ENCODE measurements at regions not wholly inside any gene's neighbourhood (a gene's known extent, or its start where the extent isn't known, plus 50 kb on each side); places are given as distances from the start of the nearest gene placed in this dataset.

DNA sequence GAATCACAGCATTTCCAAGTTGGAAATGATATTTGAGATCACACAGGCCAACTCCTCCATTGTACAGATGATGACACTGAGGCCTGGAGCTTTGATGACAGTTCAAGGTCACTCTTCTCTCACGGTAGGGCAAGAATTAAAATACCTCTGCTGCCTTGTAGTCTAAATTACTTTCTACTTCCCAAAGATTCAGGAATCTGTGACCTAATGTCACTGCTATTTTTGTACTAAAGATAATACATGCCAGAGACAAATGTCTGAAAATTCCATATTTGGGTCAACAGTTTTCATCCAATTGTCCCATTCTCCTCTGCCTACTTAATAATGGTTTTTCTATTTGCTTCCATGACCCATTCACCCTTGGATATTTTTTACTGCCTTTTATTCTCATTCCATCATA lies 160.0 kb downstream of the SOD2 start:
- Histone ChIP-seq H3K4me3 (no peak overlapping the region), H3K27me3 (no peaks in the 10 kb centered on the region)
- TF ChIP-seq, protein P1, sequence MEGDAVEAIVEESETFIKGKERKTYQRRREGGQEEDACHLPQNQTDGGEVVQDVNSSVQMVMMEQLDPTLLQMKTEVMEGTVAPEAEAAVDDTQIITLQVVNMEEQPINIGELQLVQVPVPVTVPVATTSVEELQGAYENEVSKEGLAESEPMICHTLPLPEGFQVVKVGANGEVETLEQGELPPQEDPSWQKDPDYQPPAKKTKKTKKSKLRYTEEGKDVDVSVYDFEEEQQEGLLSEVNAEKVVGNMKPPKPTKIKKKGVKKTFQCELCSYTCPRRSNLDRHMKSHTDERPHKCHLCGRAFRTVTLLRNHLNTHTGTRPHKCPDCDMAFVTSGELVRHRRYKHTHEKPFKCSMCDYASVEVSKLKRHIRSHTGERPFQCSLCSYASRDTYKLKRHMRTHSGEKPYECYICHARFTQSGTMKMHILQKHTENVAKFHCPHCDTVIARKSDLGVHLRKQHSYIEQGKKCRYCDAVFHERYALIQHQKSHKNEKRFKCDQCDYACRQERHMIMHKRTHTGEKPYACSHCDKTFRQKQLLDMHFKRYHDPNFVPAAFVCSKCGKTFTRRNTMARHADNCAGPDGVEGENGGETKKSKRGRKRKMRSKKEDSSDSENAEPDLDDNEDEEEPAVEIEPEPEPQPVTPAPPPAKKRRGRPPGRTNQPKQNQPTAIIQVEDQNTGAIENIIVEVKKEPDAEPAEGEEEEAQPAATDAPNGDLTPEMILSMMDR (IDR thresholded peaks at IDR 0.05), result no peak

GRCh38 chr6:159532155-159532554 lies 160.9 kb downstream of the SOD2 start:
- TF ChIP-seq, protein P1 (IDR thresholded peaks at IDR 0.05), result no peak
- no peaks in the 10 kb centered on the region for H3K9me3 ChIP-seq
- no peaks in the 10 kb centered on the region for H3K27me3 ChIP-seq
- no peak overlapping the region for H3K27ac ChIP-seq
- no peak overlapping the region for H3K4me3 ChIP-seq
- DNase-seq (ENCODE audit: low spot score), result no peak
- H3K36me3 ChIP-seq, result no peaks in the 10 kb centered on the region
- no peaks in the 10 kb centered on the region for H3K4me1 ChIP-seq

More for the DNA sequence above, 160.0 kb downstream of the SOD2 start:
- Histone ChIP-seq H3K4me1 (no peaks in the 10 kb centered on the region), H3K36me3 (no peaks in the 10 kb centered on the region), H3K9me3 (no peaks in the 10 kb centered on the region), H3K27ac (no peak overlapping the region)
- DNase-seq (ENCODE audit: low spot score), result no peak

GRCh38 chr6:159529934-159530333 lies 163.1 kb downstream of the SOD2 start:
- no peak overlapping the region for H3K27ac ChIP-seq

DNA sequence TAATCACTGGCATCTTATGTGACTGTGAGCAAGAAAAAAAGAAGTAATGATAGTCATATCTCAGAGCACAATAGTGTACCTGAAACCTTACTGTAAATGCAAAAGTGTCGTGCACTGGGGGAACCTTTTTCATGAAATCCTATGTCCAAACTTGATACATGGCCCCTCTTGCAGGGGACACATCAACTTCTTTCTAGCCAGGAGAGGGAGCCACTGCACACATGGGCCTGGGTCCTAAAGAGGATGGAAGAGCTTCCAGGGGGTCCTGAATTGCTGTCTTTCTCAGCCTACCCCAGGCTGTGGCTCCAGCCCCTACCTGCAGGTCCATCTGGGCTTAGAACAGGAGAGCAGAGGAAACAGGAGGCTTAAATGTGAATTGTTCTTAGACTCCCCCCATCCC lies 165.7 kb downstream of the SOD2 start:
- H3K36me3 ChIP-seq, result no peaks in the 10 kb centered on the region
- TF ChIP-seq, protein P1 (IDR thresholded peaks at IDR 0.05), result no peak

More at GRCh38 chr6:159529934-159530333, 163.1 kb downstream of the SOD2 start:
- no peaks in the 10 kb centered on the region for H3K9me3 ChIP-seq
- H3K4me1 ChIP-seq, result no peaks in the 10 kb centered on the region
- TF ChIP-seq, protein P1 (IDR thresholded peaks at IDR 0.05), result no peak
- no peak for DNase-seq (ENCODE audit: low spot score)
- H3K27me3 ChIP-seq, result no peaks in the 10 kb centered on the region
- no peaks in the 10 kb centered on the region for H3K36me3 ChIP-seq
- H3K4me3 ChIP-seq, result no peak overlapping the region

DNA sequence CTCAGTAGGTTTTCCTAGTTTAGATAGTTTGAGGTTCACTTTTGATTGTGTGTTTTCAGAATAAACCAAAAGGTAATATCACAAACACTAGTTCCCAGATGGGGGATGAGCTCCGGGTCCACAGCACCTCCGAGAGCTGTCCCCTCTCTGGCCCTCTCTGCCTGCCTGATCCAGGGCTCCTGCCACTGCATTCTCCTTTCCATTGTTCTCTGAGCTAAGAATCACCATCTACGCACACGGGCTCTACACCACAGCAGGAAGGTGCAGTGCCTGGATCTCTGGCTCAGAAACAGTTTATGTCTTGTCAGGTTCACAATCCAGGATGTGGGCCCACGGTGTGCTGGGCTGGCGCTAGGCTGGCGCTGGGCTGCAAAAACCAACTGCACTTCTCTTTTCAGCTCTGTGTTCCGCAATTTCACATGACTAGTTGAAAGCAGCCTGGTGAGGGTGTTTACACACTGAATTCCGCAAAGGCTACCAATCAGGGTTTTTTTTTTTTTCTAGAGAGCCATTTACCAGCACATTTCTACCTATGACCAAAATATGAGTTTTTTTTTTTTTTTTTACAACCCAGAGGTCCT lies 167.5 kb downstream of the SOD2 start:
- H3K27ac ChIP-seq, result no peak overlapping the region
- H3K36me3 ChIP-seq, result no peaks in the 10 kb centered on the region
- H3K9me3 ChIP-seq, result no peaks in the 10 kb centered on the region
- no peak for DNase-seq (ENCODE audit: low spot score)
- no peaks in the 10 kb centered on the region for H3K27me3 ChIP-seq
- H3K4me1 ChIP-seq, result no peaks in the 10 kb centered on the region
- H3K4me3 ChIP-seq, result no peak overlapping the region
- TF ChIP-seq, protein P1 (IDR thresholded peaks at IDR 0.05), result no peak

More for the DNA sequence above, 165.7 kb downstream of the SOD2 start:
- Histone ChIP-seq H3K9me3 (no peaks in the 10 kb centered on the region), H3K4me1 (no peaks in the 10 kb centered on the region), H3K27ac (no peak overlapping the region), H3K4me3 (no peak overlapping the region), H3K27me3 (no peaks in the 10 kb centered on the region)
- no peak for DNase-seq (ENCODE audit: low spot score)

Measured in right atrium auricular region (tissue), 2 donors.